ENCODE measurements at regions not wholly inside any gene's neighbourhood (a gene's known extent, or its start where the extent isn't known, plus 50 kb on each side); places are given as distances from the start of the nearest gene placed in this dataset.

- no peaks in the 10 kb centered on the region for H3K36me3 Mint-ChIP-seq (ENCODE audit: low read depth)
- no peak overlapping the region for H3K27ac Mint-ChIP-seq
- DNase-seq (ENCODE audit: low spot score), result no peak
- no peaks in the 10 kb centered on the region for H3K4me1 Mint-ChIP-seq (ENCODE audit: low read depth)
- no peaks in the 10 kb centered on the region for H3K27me3 Mint-ChIP-seq (ENCODE audit: low read depth)
- H3K9me3 Mint-ChIP-seq, result peaks cover 5% of the 10 kb centered on the region
- no peak overlapping the region for H3K4me3 Mint-ChIP-seq
Observed at GRCh38 chr11:90840071-90840470, 617.2 kb upstream of the CHORDC1 start.

- Mint-ChIP-seq H3K36me3 (ENCODE audit: low read depth) (no peaks in the 10 kb centered on the region), H3K4me1 (ENCODE audit: low read depth) (no peaks in the 10 kb centered on the region), H3K4me3 (no peak overlapping the region), H3K27me3 (ENCODE audit: low read depth) (no peaks in the 10 kb centered on the region), H3K9me3 (peaks cover 5% of the 10 kb centered on the region), H3K27ac (no peak overlapping the region)
- no peak for DNase-seq (ENCODE audit: low spot score)
Observed at GRCh38 chr11:90836031-90836430, 613.2 kb upstream of the CHORDC1 start.

GRCh38 chr11:90823446-90823845, 600.6 kb upstream of the CHORDC1 start:
- Mint-ChIP-seq H3K27me3 (ENCODE audit: low read depth) (no peaks in the 10 kb centered on the region), H3K36me3 (ENCODE audit: low read depth) (no peaks in the 10 kb centered on the region), H3K27ac (no peak overlapping the region), H3K4me1 (ENCODE audit: low read depth) (no peaks in the 10 kb centered on the region), H3K9me3 (peaks cover 32% of the 10 kb centered on the region), H3K4me3 (no peak overlapping the region)
- no peak for DNase-seq (ENCODE audit: low spot score)

GRCh38 chr11:90822996-90823395, 600.1 kb upstream of the CHORDC1 start:
- no peak overlapping the region for H3K4me3 Mint-ChIP-seq
- H3K27me3 Mint-ChIP-seq (ENCODE audit: low read depth), result no peaks in the 10 kb centered on the region
- H3K4me1 Mint-ChIP-seq (ENCODE audit: low read depth), result no peaks in the 10 kb centered on the region

GRCh38 chr11:90818196-90818745, 595.4 kb upstream of the CHORDC1 start:
- DNase-seq (ENCODE audit: low spot score), result no peak
- Mint-ChIP-seq H3K27me3 (ENCODE audit: low read depth) (no peaks in the 10 kb centered on the region), H3K4me3 (no peak overlapping the region), H3K27ac (no peak overlapping the region), H3K9me3 (peaks cover 45% of the 10 kb centered on the region), H3K36me3 (ENCODE audit: low read depth) (no peaks in the 10 kb centered on the region), H3K4me1 (ENCODE audit: low read depth) (no peaks in the 10 kb centered on the region)

More at GRCh38 chr11:90822996-90823395, 600.1 kb upstream of the CHORDC1 start:
- Mint-ChIP-seq H3K27ac (no peak overlapping the region), H3K9me3 (peaks cover 37% of the 10 kb centered on the region), H3K36me3 (ENCODE audit: low read depth) (no peaks in the 10 kb centered on the region)
- DNase-seq (ENCODE audit: low spot score), result no peak

- peaks cover 12% of the 10 kb centered on the region for H3K9me3 Mint-ChIP-seq
- no peak for DNase-seq (ENCODE audit: low spot score)
- H3K36me3 Mint-ChIP-seq (ENCODE audit: low read depth), result no peaks in the 10 kb centered on the region
- H3K27me3 Mint-ChIP-seq (ENCODE audit: low read depth), result no peaks in the 10 kb centered on the region
- H3K4me1 Mint-ChIP-seq (ENCODE audit: low read depth), result no peaks in the 10 kb centered on the region
- no peak overlapping the region for H3K27ac Mint-ChIP-seq
- H3K4me3 Mint-ChIP-seq, result no peak overlapping the region
Observed at GRCh38 chr11:90809581-90809980, 586.7 kb upstream of the CHORDC1 start.

GRCh38 chr11:90805172-90805571, 582.3 kb upstream of the CHORDC1 start:
- H3K36me3 Mint-ChIP-seq (ENCODE audit: low read depth), result no peaks in the 10 kb centered on the region
- peaks cover 9% of the 10 kb centered on the region for H3K9me3 Mint-ChIP-seq
- H3K4me1 Mint-ChIP-seq (ENCODE audit: low read depth), result no peaks in the 10 kb centered on the region
- no peaks in the 10 kb centered on the region for H3K27me3 Mint-ChIP-seq (ENCODE audit: low read depth)
- no peak overlapping the region for H3K27ac Mint-ChIP-seq
- no peak for DNase-seq (ENCODE audit: low spot score)
- H3K4me3 Mint-ChIP-seq, result no peak overlapping the region

GRCh38 chr11:90803831-90804230, 581.0 kb upstream of the CHORDC1 start:
- H3K4me1 Mint-ChIP-seq (ENCODE audit: low read depth), result no peaks in the 10 kb centered on the region
- H3K9me3 Mint-ChIP-seq, result peaks cover 11% of the 10 kb centered on the region
- H3K36me3 Mint-ChIP-seq (ENCODE audit: low read depth), result no peaks in the 10 kb centered on the region
- no peak overlapping the region for H3K27ac Mint-ChIP-seq
- no peak overlapping the region for H3K4me3 Mint-ChIP-seq
- H3K27me3 Mint-ChIP-seq (ENCODE audit: low read depth), result no peaks in the 10 kb centered on the region
- no peak for DNase-seq (ENCODE audit: low spot score)

GRCh38 chr11:90803366-90803765, 580.5 kb upstream of the CHORDC1 start:
- no peak for DNase-seq (ENCODE audit: low spot score)
- Mint-ChIP-seq H3K4me1 (ENCODE audit: low read depth) (no peaks in the 10 kb centered on the region), H3K27ac (no peak overlapping the region), H3K4me3 (no peak overlapping the region), H3K27me3 (ENCODE audit: low read depth) (no peaks in the 10 kb centered on the region), H3K36me3 (ENCODE audit: low read depth) (no peaks in the 10 kb centered on the region), H3K9me3 (peaks cover 16% of the 10 kb centered on the region)

- H3K36me3 Mint-ChIP-seq (ENCODE audit: low read depth), result no peaks in the 10 kb centered on the region
Observed at GRCh38 chr11:90798769-90799168, 575.9 kb upstream of the CHORDC1 start.

GRCh38 chr11:90795746-90796145, 572.9 kb upstream of the CHORDC1 start:
- Mint-ChIP-seq H3K9me3 (peaks cover 11% of the 10 kb centered on the region), H3K27me3 (ENCODE audit: low read depth) (no peaks in the 10 kb centered on the region), H3K27ac (no peak overlapping the region), H3K4me3 (no peak overlapping the region), H3K4me1 (ENCODE audit: low read depth) (no peaks in the 10 kb centered on the region), H3K36me3 (ENCODE audit: low read depth) (no peaks in the 10 kb centered on the region)
- no peak for DNase-seq (ENCODE audit: low spot score)

More at GRCh38 chr11:90798769-90799168, 575.9 kb upstream of the CHORDC1 start:
- H3K27ac Mint-ChIP-seq, result no peak overlapping the region
- DNase-seq (ENCODE audit: low spot score), result no peak
- no peak overlapping the region for H3K4me3 Mint-ChIP-seq
- no peaks in the 10 kb centered on the region for H3K27me3 Mint-ChIP-seq (ENCODE audit: low read depth)
- H3K9me3 Mint-ChIP-seq, result peaks cover 17% of the 10 kb centered on the region
- no peaks in the 10 kb centered on the region for H3K4me1 Mint-ChIP-seq (ENCODE audit: low read depth)

- peaks cover 14% of the 10 kb centered on the region for H3K9me3 Mint-ChIP-seq
- no peaks in the 10 kb centered on the region for H3K36me3 Mint-ChIP-seq (ENCODE audit: low read depth)
Observed at GRCh38 chr11:90788961-90789360, 566.1 kb upstream of the CHORDC1 start.

GRCh38 chr11:90784241-90784814, 561.5 kb upstream of the CHORDC1 start:
- Mint-ChIP-seq H3K36me3 (ENCODE audit: low read depth) (no peaks in the 10 kb centered on the region), H3K27ac (no peak overlapping the region), H3K4me3 (no peak overlapping the region), H3K9me3 (peaks cover 16% of the 10 kb centered on the region), H3K27me3 (ENCODE audit: low read depth) (no peaks in the 10 kb centered on the region), H3K4me1 (ENCODE audit: low read depth) (no peaks in the 10 kb centered on the region)
- no peak for DNase-seq (ENCODE audit: low spot score)

More at GRCh38 chr11:90788961-90789360, 566.1 kb upstream of the CHORDC1 start:
- H3K4me3 Mint-ChIP-seq, result no peak overlapping the region
- no peak overlapping the region for H3K27ac Mint-ChIP-seq
- no peak for DNase-seq (ENCODE audit: low spot score)
- H3K4me1 Mint-ChIP-seq (ENCODE audit: low read depth), result no peaks in the 10 kb centered on the region
- no peaks in the 10 kb centered on the region for H3K27me3 Mint-ChIP-seq (ENCODE audit: low read depth)

GRCh38 chr11:90783111-90783510, 560.3 kb upstream of the CHORDC1 start:
- Mint-ChIP-seq H3K4me3 (no peak overlapping the region), H3K4me1 (ENCODE audit: low read depth) (no peaks in the 10 kb centered on the region), H3K27ac (no peak overlapping the region), H3K27me3 (ENCODE audit: low read depth) (no peaks in the 10 kb centered on the region), H3K9me3 (peaks cover 13% of the 10 kb centered on the region), H3K36me3 (ENCODE audit: low read depth) (no peaks in the 10 kb centered on the region)
- DNase-seq (ENCODE audit: low spot score), result no peak

- Mint-ChIP-seq H3K36me3 (ENCODE audit: low read depth) (no peaks in the 10 kb centered on the region), H3K27me3 (ENCODE audit: low read depth) (no peaks in the 10 kb centered on the region), H3K27ac (no peak overlapping the region), H3K9me3 (peaks cover 12% of the 10 kb centered on the region), H3K4me3 (no peak overlapping the region), H3K4me1 (ENCODE audit: low read depth) (no peaks in the 10 kb centered on the region)
- DNase-seq (ENCODE audit: low spot score), result no peak
Observed at GRCh38 chr11:90779098-90779497, 556.2 kb upstream of the CHORDC1 start.
